Urothelium cell line (cell line): ENCODE measurements at regions not wholly inside any gene's neighbourhood (a gene's known extent, or its start where the extent isn't known, plus 50 kb on each side); places are given as distances from the start of the nearest gene placed in this dataset.
"Not testable (repeated sequence)": the region's sequence is repeated elsewhere in the genome, so short reads cannot be mapped to it uniquely, and the experiment has no call there.

ENCODE experiments used
- DNase-seq: peaks from one replicate; pipeline ENCODE4 v3.0.0; 2011; ENCODE audit warnings: low spot score, mixed read lengths
- FAIRE-seq: peaks from 2 replicates; lab custom pipeline; 2011; peaks lifted over from hg19 to GRCh38; lab: Jason Lieb, UNC

- no peak for FAIRE-seq
Measured at GRCh38 chr11:134980819-134981710, 569.0 kb upstream of the B3GAT1 start.

GRCh38 chr11:134979089-134979457 lies 567.0 kb upstream of the B3GAT1 start:
- FAIRE-seq, DNase-seq: not testable (repeated sequence)

More at GRCh38 chr11:134980819-134981710, 569.0 kb upstream of the B3GAT1 start:
- DNase-seq, result no peak

GRCh38 chr11:134978388-134979088 lies 566.5 kb upstream of the B3GAT1 start:
- no peak for DNase-seq
- no peak for FAIRE-seq

GRCh38 chr11:134976551-134976950 lies 564.5 kb upstream of the B3GAT1 start:
- FAIRE-seq, result no peak
- DNase-seq, result no peak

- DNase-seq, result no peak
- no peak for FAIRE-seq
Measured at GRCh38 chr11:134975866-134976376, 563.9 kb upstream of the B3GAT1 start.

- FAIRE-seq, result no peak
Measured at GRCh38 chr11:134973801-134974200, 561.8 kb upstream of the B3GAT1 start.

GRCh38 chr11:134971381-134971780 lies 559.3 kb upstream of the B3GAT1 start:
- no peak for FAIRE-seq
- DNase-seq, result no peak

More at GRCh38 chr11:134973801-134974200, 561.8 kb upstream of the B3GAT1 start:
- DNase-seq, result no peak

GRCh38 chr11:134967746-134968145 lies 555.7 kb upstream of the B3GAT1 start:
- no peak for DNase-seq
- no peak for FAIRE-seq

GRCh38 chr11:134961386-134961785 lies 549.3 kb upstream of the B3GAT1 start:
- DNase-seq, FAIRE-seq: not testable (repeated sequence)

GRCh38 chr11:134958870-134959269 lies 546.8 kb upstream of the B3GAT1 start:
- no peak for DNase-seq
- FAIRE-seq, result no peak

GRCh38 chr11:134958336-134958640 lies 546.2 kb upstream of the B3GAT1 start:
- DNase-seq (no peak), FAIRE-seq (no peak)

GRCh38 chr11:134957540-134958335 lies 545.7 kb upstream of the B3GAT1 start:
- no peak for FAIRE-seq
- no peak for DNase-seq

- FAIRE-seq (no peak), DNase-seq (no peak)
Measured at GRCh38 chr11:134956450-134957210, 544.6 kb upstream of the B3GAT1 start.

GRCh38 chr11:134955970-134956369 lies 543.9 kb upstream of the B3GAT1 start:
- FAIRE-seq, result peak; percentile 86
- DNase-seq, result not testable (repeated sequence)

- FAIRE-seq, result no peak
- DNase-seq, result no peak
Measured at GRCh38 chr11:134955281-134955680, 543.2 kb upstream of the B3GAT1 start.

- DNase-seq, FAIRE-seq: not testable (repeated sequence)
Measured at GRCh38 chr11:134954456-134954855, 542.4 kb upstream of the B3GAT1 start.

- FAIRE-seq, result peak; percentile 74
- DNase-seq, result not testable (repeated sequence)
Measured at GRCh38 chr11:134953417-134953970, 541.5 kb upstream of the B3GAT1 start.

GRCh38 chr11:134951305-134951700 lies 539.3 kb upstream of the B3GAT1 start:
- FAIRE-seq (no peak), DNase-seq (peak; percentile 42)

- DNase-seq, result no peak
Measured at GRCh38 chr11:134950692-134951304, 538.8 kb upstream of the B3GAT1 start.

More at GRCh38 chr11:134950692-134951304, 538.8 kb upstream of the B3GAT1 start:
- peak; percentile 92 for FAIRE-seq
